ENCODE measurements at regions not wholly inside any gene's neighbourhood (a gene's known extent, or its start where the extent isn't known, plus 50 kb on each side); places are given as distances from the start of the nearest gene placed in this dataset.

GRCh38 chr2:6652251-6652650, 213.5 kb downstream of the CMPK2 start:
- no peak for ATAC-seq
- Histone ChIP-seq H3K9me3 (ENCODE audit: control insufficient read depth in 1 of 2, insufficient read depth in 1 of 2, low read depth in 1 of 2, low read length in 2 of 2) (no peaks in the 10 kb centered on the region; a peak in 1 of 4 replicates), H3K4me2 (ENCODE audit: low read length) (no peak overlapping the region), H2AFZ (ENCODE audit: low read depth, low read length, poor library complexity, severe bottlenecking) (no peak overlapping the region), H3K4me1 (ENCODE audit: control insufficient read depth in 1 of 2, insufficient read depth in 2 of 2, low read length in 2 of 2) (no peaks in the 10 kb centered on the region), H3K36me3 (ENCODE audit: control insufficient read depth in 1 of 2, insufficient read depth in 2 of 2, low read length in 2 of 2) (no peaks in the 10 kb centered on the region), H3K79me2 (ENCODE audit: insufficient read depth, low read length) (no peaks in the 10 kb centered on the region), H3K9me2 (ENCODE audit: insufficient read depth) (no peaks in the 10 kb centered on the region), H3K27ac (ENCODE audit: low read depth, low read length) (no peak overlapping the region), H4K20me1 (ENCODE audit: insufficient read depth) (no peaks in the 10 kb centered on the region), H3K27me3 (ENCODE audit: insufficient read depth, low read length) (peaks cover 4% of the 10 kb centered on the region; the same call in 1 of the 2 replicates), H3K4me3 (replicated peaks in 1 of 2; ENCODE audit: low read depth in 1 of 2, low read length in 2 of 2) (no peak overlapping the region), H3K9ac (ENCODE audit: low read length) (no peak overlapping the region)
- no peak for TF ChIP-seq ZFX (IDR thresholded peaks at IDR 0.05)
- TF ChIP-seq, protein P1, sequence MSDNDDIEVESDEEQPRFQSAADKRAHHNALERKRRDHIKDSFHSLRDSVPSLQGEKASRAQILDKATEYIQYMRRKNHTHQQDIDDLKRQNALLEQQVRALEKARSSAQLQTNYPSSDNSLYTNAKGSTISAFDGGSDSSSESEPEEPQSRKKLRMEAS (IDR thresholded peaks at IDR 0.05): no peak
- no peak for TF ChIP-seq EGR1 (IDR thresholded peaks at IDR 0.05; ENCODE audit: low read depth)
- TF ChIP-seq RAD21 (IDR thresholded peaks at IDR 0.05; ENCODE audit: low read depth): no peak
- ChIA-PET POLR2A (no interaction called here), CTCF (no interaction called here), RAD21 (ENCODE audit: low non-redundant PET in 1 of 2, low total read pairs in 2 of 2, uncharacterized antibody in 2 of 2, unreplicated experiment in 2 of 2) (no interaction called here)
- no TSS peak for BruUV-seq (replicated peaks)
- no peak for DNase-seq (ENCODE audit: low read depth, low spot score)
- intact Hi-C loops (cut with micrococcal nuclease): no loop called here

- ATAC-seq (no peak), DNase-seq (ENCODE audit: low read depth, low spot score) (no peak)
- Histone ChIP-seq H3K27ac (ENCODE audit: low read depth, low read length) (no peak overlapping the region), H3K9me3 (ENCODE audit: control insufficient read depth in 1 of 2, insufficient read depth in 1 of 2, low read depth in 1 of 2, low read length in 2 of 2) (no peaks in the 10 kb centered on the region; a peak in 1 of 4 replicates), H3K27me3 (ENCODE audit: insufficient read depth, low read length) (peaks cover 4% of the 10 kb centered on the region; the same call in 1 of the 2 replicates), H4K20me1 (ENCODE audit: insufficient read depth) (no peaks in the 10 kb centered on the region), H3K9me2 (ENCODE audit: insufficient read depth) (no peaks in the 10 kb centered on the region), H3K4me2 (ENCODE audit: low read length) (no peak overlapping the region), H3K36me3 (ENCODE audit: control insufficient read depth in 1 of 2, insufficient read depth in 2 of 2, low read length in 2 of 2) (no peaks in the 10 kb centered on the region), H3K79me2 (ENCODE audit: insufficient read depth, low read length) (no peaks in the 10 kb centered on the region), H3K4me3 (replicated peaks in 1 of 2; ENCODE audit: low read depth in 1 of 2, low read length in 2 of 2) (no peak overlapping the region), H3K4me1 (ENCODE audit: control insufficient read depth in 1 of 2, insufficient read depth in 2 of 2, low read length in 2 of 2) (no peaks in the 10 kb centered on the region), H3K9ac (ENCODE audit: low read length) (no peak overlapping the region), H2AFZ (ENCODE audit: low read depth, low read length, poor library complexity, severe bottlenecking) (no peak overlapping the region)
- TF ChIP-seq ATF3 (IDR thresholded peaks at IDR 0.05): no peak
- TF ChIP-seq YY1 (IDR thresholded peaks at IDR 0.05; ENCODE audit: extremely low read depth, insufficient replicate concordance, low read depth, low read length): no peak
- TF ChIP-seq EZH2 (IDR thresholded peaks at IDR 0.05): no peak
- TF ChIP-seq CBX3 (IDR thresholded peaks at IDR 0.05; ENCODE audit: low read depth): no peak
- TF ChIP-seq, protein P1 (IDR thresholded peaks at IDR 0.05): no peak
- no peak for TF ChIP-seq SRF (IDR thresholded peaks at IDR 0.05; ENCODE audit: low read depth)
- no peak for TF ChIP-seq ZFX (IDR thresholded peaks at IDR 0.05)
- no peak for TF ChIP-seq POLR2A (IDR thresholded peaks at IDR 0.05; ENCODE audit: borderline replicate concordance, extremely low read depth, insufficient read depth, insufficient read length)
- no peak for TF ChIP-seq FOSL1 (IDR thresholded peaks at IDR 0.05; ENCODE audit: low read depth)
- TF ChIP-seq POLR2AphosphoS5 (IDR thresholded peaks at IDR 0.05; ENCODE audit: low read depth, low read length): no peak
- no peak for TF ChIP-seq ELF1 (IDR thresholded peaks at IDR 0.05; ENCODE audit: borderline replicate concordance, low read depth)
- TF ChIP-seq SIN3A (IDR thresholded peaks at IDR 0.05; ENCODE audit: low read depth): no peak
- RAD21 ChIA-PET (ENCODE audit: low non-redundant PET in 1 of 2, low total read pairs in 2 of 2, uncharacterized antibody in 2 of 2, unreplicated experiment in 2 of 2): no interaction called here
- CTCF ChIA-PET: no interaction called here
- POLR2A ChIA-PET: no interaction called here
- intact Hi-C loops (cut with micrococcal nuclease): no loop called here
- no TSS peak for BruUV-seq (replicated peaks)
Observed at GRCh38 chr2:6653281-6653750, 212.4 kb downstream of the CMPK2 start.

Measured in HCT116 (cell line).